GM23338 (cell line): ENCODE measurements at regions not wholly inside any gene's neighbourhood (a gene's known extent, or its start where the extent isn't known, plus 50 kb on each side); places are given as distances from the start of the nearest gene placed in this dataset.

Experiments used
- ATAC-seq: fragments of 200-7000 bp; cut with Tn5 transposase; 3 replicates; pipeline ENCODE4 v1.9.1; 2020
- DNase-seq: peaks from one replicate; pipeline ENCODE4 v3.0.0-alpha.2; 2015; ENCODE audit warnings: low spot score
- H2AFZ ChIP-seq: fragments of 200-600 bp; sonication (generic); 2 replicates; pipeline ENCODE4 v1.8.0; 2016; ENCODE audit warnings: antibody characterized with exemption, mild to moderate bottlenecking, moderate library complexity
- H3F3A ChIP-seq: fragments of 200-600 bp; sonication (generic); replicated peaks from 2 replicates; pipeline ENCODE4 v1.8.0; 2017; ENCODE audit warnings: antibody characterized with exemption, mixed run types, low read depth
- H3K27ac ChIP-seq: fragments of 200-600 bp; sonication (generic); 2 replicates; pipeline ENCODE4 v1.6.1; 2016; ENCODE audit warnings: low read depth
- H3K27me3 ChIP-seq: fragments of 200-600 bp; sonication (generic); 2 replicates; pipeline ENCODE4 v1.8.0; 2016; ENCODE audit warnings: mild to moderate bottlenecking, mixed run types, moderate library complexity; ENCODE audit not compliant: insufficient read depth
- H3K36me3 ChIP-seq: fragments of 200-600 bp; sonication (generic); 2 replicates; pipeline ENCODE4 v1.8.0; 2016; ENCODE audit warnings: mild to moderate bottlenecking; ENCODE audit not compliant: insufficient read depth
- H3K4me1 ChIP-seq: fragments of 200-600 bp; sonication (generic); 2 replicates; pipeline ENCODE4 v1.8.0; 2016; ENCODE audit warnings: mild to moderate bottlenecking, moderate library complexity; ENCODE audit not compliant: insufficient read depth
- H3K4me2 ChIP-seq: fragments of 200-600 bp; sonication (generic); 2 replicates; pipeline ENCODE4 v1.7.1; 2017; ENCODE audit warnings: mixed run types
- H3K4me3 ChIP-seq: fragments of 200-600 bp; sonication (generic); 2 replicates; pipeline ENCODE4 v1.6.1; 2016; ENCODE audit warnings: mixed run types
- H3K79me2 ChIP-seq: fragments of 200-600 bp; sonication (generic); replicated peaks from 2 replicates; pipeline ENCODE4 v1.8.0; 2017; ENCODE audit warnings: mild to moderate bottlenecking; ENCODE audit not compliant: insufficient read depth
- H3K9me2 ChIP-seq: fragments of 200-600 bp; sonication (generic); 2 replicates; pipeline ENCODE4 v1.8.0; 2017; ENCODE audit not compliant: insufficient read depth
- H4K20me1 ChIP-seq: fragments of 200-600 bp; sonication (generic); replicated peaks from 2 replicates; pipeline ENCODE4 v1.8.0; 2017; ENCODE audit warnings: mild to moderate bottlenecking; ENCODE audit not compliant: insufficient read depth
- H3K27ac Mint-ChIP-seq: 2 replicates; pipeline ENCODE4 v1.8.0; 2020; ENCODE audit warnings: inconsistent platforms, mild to moderate bottlenecking, moderate library complexity, mixed read lengths
- H3K27me3 Mint-ChIP-seq: 3 replicates; pipeline ENCODE4 v1.8.0; 2022; ENCODE audit warnings: low read depth, mild to moderate bottlenecking, moderate library complexity, mixed read lengths, inconsistent platforms; ENCODE audit not compliant: insufficient read depth, poor library complexity
- H3K36me3 Mint-ChIP-seq: 3 replicates; pipeline ENCODE4 v1.8.0; 2021; ENCODE audit warnings: low read depth, mild to moderate bottlenecking, inconsistent platforms, moderate library complexity, mixed read lengths
- H3K4me1 Mint-ChIP-seq: 3 replicates; pipeline ENCODE4 v1.8.0; 2020; ENCODE audit warnings: mild to moderate bottlenecking, inconsistent platforms, mixed read lengths
- H3K4me3 Mint-ChIP-seq: 3 replicates; pipeline ENCODE4 v1.8.0; 2021; ENCODE audit warnings: moderate library complexity, mild to moderate bottlenecking, inconsistent platforms, mixed read lengths
- H3K9me3 Mint-ChIP-seq: 3 replicates; pipeline ENCODE4 v1.8.0; 2020; ENCODE audit warnings: moderate library complexity, mild to moderate bottlenecking, inconsistent platforms, mixed read lengths
- CREB1 ChIP-seq: fragments of 250-450 bp; sonication (Bioruptor Pico); IDR thresholded peaks from 2 replicates; pipeline ENCODE4 v1.5.0; 2020; ENCODE audit warnings: low read depth, mild to moderate bottlenecking, moderate library complexity
- EZH2 ChIP-seq: fragments of 200-600 bp; sonication (generic); IDR thresholded peaks from one replicate; pipeline ENCODE4 v1.8.0; 2017; ENCODE audit warnings: antibody characterized with exemption, mild to moderate bottlenecking, low read depth; ENCODE audit not compliant: unreplicated experiment
- EZH2phosphoT487 ChIP-seq: fragments of 200-600 bp; sonication (generic); IDR thresholded peaks from one replicate; pipeline ENCODE4 v1.8.1; 2018; ENCODE audit warnings: antibody characterized with exemption; ENCODE audit not compliant: unreplicated experiment
- JUNB ChIP-seq: IDR thresholded peaks from one replicate; pipeline ENCODE4 v1.6.1; 2016; ENCODE audit warnings: antibody characterized with exemption; ENCODE audit not compliant: unreplicated experiment
- POLR2AphosphoS5 ChIP-seq: IDR thresholded peaks from 2 replicates; pipeline ENCODE4 v1.6.1; 2016; ENCODE audit warnings: antibody characterized with exemption, low read depth
- REST ChIP-seq: IDR thresholded peaks from one replicate; pipeline ENCODE4 v1.6.1; 2018; ENCODE audit warnings: antibody characterized with exemption; ENCODE audit not compliant: unreplicated experiment
- STAT1 ChIP-seq: IDR thresholded peaks from one replicate; pipeline ENCODE4 v1.6.1; 2016; ENCODE audit warnings: antibody characterized with exemption; ENCODE audit not compliant: unreplicated experiment
- ZNF331 ChIP-seq: fragments of 250-450 bp; sonication (Bioruptor Pico); IDR thresholded peaks from 2 replicates; pipeline ENCODE4 v1.5.0; 2020; ENCODE audit warnings: low read depth, mild to moderate bottlenecking, moderate library complexity
- TF ChIP-seq, protein P1 (sequence below): IDR thresholded peaks from 2 replicates; pipeline ENCODE4 v1.6.1; 2016; ENCODE audit warnings: antibody characterized with exemption

GRCh38 chr18:68462766-68463165 is 252.1 kb downstream of the TMX3 start:
- Mint-ChIP-seq H3K4me1 (peaks cover 2% of the 10 kb centered on the region; the same call in 1 of the 3 replicates), H3K36me3 (no peaks in the 10 kb centered on the region), H3K27ac (no peak overlapping the region), H3K27me3 (no peaks in the 10 kb centered on the region), H3K4me3 (no peak overlapping the region), H3K9me3 (no peaks in the 10 kb centered on the region)
- DNase-seq (no peak), ATAC-seq (no peak)
- no peak overlapping the region for H3K4me3 ChIP-seq
- no peaks in the 10 kb centered on the region for H4K20me1 ChIP-seq
- H3K36me3 ChIP-seq: no peaks in the 10 kb centered on the region
- no peak overlapping the region for H3K4me2 ChIP-seq
- no peaks in the 10 kb centered on the region for H3K79me2 ChIP-seq
- H3F3A ChIP-seq: no peaks in the 10 kb centered on the region
- H3K9me2 ChIP-seq: no peaks in the 10 kb centered on the region
- no peaks in the 10 kb centered on the region for H3K27me3 ChIP-seq
- no peak for TF ChIP-seq POLR2AphosphoS5
- no peak for TF ChIP-seq STAT1
- TF ChIP-seq, protein P1, sequence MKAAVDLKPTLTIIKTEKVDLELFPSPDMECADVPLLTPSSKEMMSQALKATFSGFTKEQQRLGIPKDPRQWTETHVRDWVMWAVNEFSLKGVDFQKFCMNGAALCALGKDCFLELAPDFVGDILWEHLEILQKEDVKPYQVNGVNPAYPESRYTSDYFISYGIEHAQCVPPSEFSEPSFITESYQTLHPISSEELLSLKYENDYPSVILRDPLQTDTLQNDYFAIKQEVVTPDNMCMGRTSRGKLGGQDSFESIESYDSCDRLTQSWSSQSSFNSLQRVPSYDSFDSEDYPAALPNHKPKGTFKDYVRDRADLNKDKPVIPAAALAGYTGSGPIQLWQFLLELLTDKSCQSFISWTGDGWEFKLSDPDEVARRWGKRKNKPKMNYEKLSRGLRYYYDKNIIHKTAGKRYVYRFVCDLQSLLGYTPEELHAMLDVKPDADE: no peak
- TF ChIP-seq EZH2: no peak
- TF ChIP-seq REST: no peak
- TF ChIP-seq ZNF331 (CRISPR knock-in tag): no peak
- no peak for TF ChIP-seq JUNB
- H3K27ac ChIP-seq: no peak overlapping the region
- H2AFZ ChIP-seq: no peak overlapping the region
- H3K4me1 ChIP-seq: no peaks in the 10 kb centered on the region

- ATAC-seq: no peak
- Histone ChIP-seq H3K36me3 (no peaks in the 10 kb centered on the region), H2AFZ (no peak overlapping the region), H3K27me3 (no peaks in the 10 kb centered on the region), H3K4me3 (no peak overlapping the region), H3K79me2 (no peaks in the 10 kb centered on the region), H3K27ac (no peak overlapping the region), H3F3A (no peaks in the 10 kb centered on the region), H3K4me1 (no peaks in the 10 kb centered on the region), H4K20me1 (no peaks in the 10 kb centered on the region), H3K9me2 (no peaks in the 10 kb centered on the region), H3K4me2 (no peak overlapping the region)
- Mint-ChIP-seq H3K27me3 (no peaks in the 10 kb centered on the region), H3K4me3 (no peak overlapping the region), H3K9me3 (no peaks in the 10 kb centered on the region), H3K27ac (no peak overlapping the region), H3K36me3 (no peaks in the 10 kb centered on the region), H3K4me1 (peaks cover 2% of the 10 kb centered on the region; the same call in 1 of the 3 replicates)
- DNase-seq: no peak
- TF ChIP-seq EZH2phosphoT487 (no peak), JUNB (no peak), CREB1 (CRISPR knock-in tag) (no peak), REST (peak; percentile 31), EZH2 (no peak)
- TF ChIP-seq, protein P1: no peak
Measured at GRCh38 chr18:68462148-68462547, 252.8 kb downstream of the TMX3 start.
